K562 (cell line): ENCODE measurements at regions not wholly inside any gene's neighbourhood (a gene's known extent, or its start where the extent isn't known, plus 50 kb on each side); places are given as distances from the start of the nearest gene placed in this dataset.

Source experiments
- ATAC-seq: fragments of 200-7000 bp; cut with Tn5 transposase; 3 replicates; pipeline ENCODE4 v1.9.1; 2020; ENCODE audit warnings: moderate library complexity
- BruUV-seq: library from RNA; stranded (reverse); fragments of 400-500 nt; replicated peaks from 2 replicates; lab custom pipeline; 2021; lab: Mats Ljungman, UMichigan
- CTCF ChIA-PET: fragments of 300-600 bp; formaldehyde crosslinking; extraction: SDS; loops from one replicate; lab custom pipeline; 2021; ENCODE audit warnings: low intra/inter-chr PET ratio; lab: Yijun Ruan, JAX
- POLR2A ChIA-PET: fragments of 300-600, 350-650 bp; sonication (Branson Sonifier 250); formaldehyde crosslinking; extraction: SDS; loops from one replicate; lab custom pipeline; 2021; ENCODE audit warnings: antibody characterized with exemption, inconsistent platforms; lab: Yijun Ruan, JAX
- DNase-seq, 4 experiments: peaks; one replicate each; pipeline versions ENCODE4 v3.0.0 to v3.0.0-alpha.2; 2011 to 2018; ENCODE audit warnings: low spot score in 3 of 4, mixed read lengths in 3 of 4; ENCODE audit errors: extremely low read depth in 1 of 4
- FAIRE-seq: peaks from 2 replicates; lab custom pipeline; 2011; peaks lifted over from hg19 to GRCh38; lab: Jason Lieb, UNC
- H2AFZ ChIP-seq: 2 replicates; pipeline ENCODE4 v1.6.0; 2011; ENCODE audit warnings: low read depth, low read length, control low read depth, inconsistent platforms
- H3K27ac ChIP-seq: fragments of 200-600 bp; 3 replicates; pipeline ENCODE4 v1.8.0; 2011; ENCODE audit warnings: low read depth, mild to moderate bottlenecking, control low read depth, inconsistent platforms, low read length, moderate library complexity, mixed read lengths; ENCODE audit errors: extremely low read depth
- H3K27me3 ChIP-seq, 2 experiments: fragments of 300-600 bp in 1 of 2; 2 replicates in 1 of 2; 3 replicates in 1 of 2; pipeline versions ENCODE4 v1.6.0 to v1.8.0; 2011; ENCODE audit warnings: inconsistent platforms in 2 of 2, low read length in 2 of 2, mild to moderate bottlenecking in 1 of 2, mixed read lengths in 1 of 2, moderate library complexity in 1 of 2; ENCODE audit not compliant: control insufficient read depth in 2 of 2, insufficient read depth in 2 of 2
- H3K36me3 ChIP-seq: fragments of 300-600 bp; 3 replicates; pipeline ENCODE4 v1.8.0; 2011; ENCODE audit warnings: mild to moderate bottlenecking, low read length, inconsistent platforms; ENCODE audit not compliant: control insufficient read depth, insufficient read depth
- H3K4me1 ChIP-seq, 2 experiments: fragments of 200-600 bp in 1 of 2; replicated peaks in 1 of 2; 2 replicates in 1 of 2; 3 replicates in 1 of 2; pipeline versions ENCODE4 v1.5.1 to v1.8.0; 2011; ENCODE audit warnings: inconsistent platforms in 2 of 2, low read length in 2 of 2, mild to moderate bottlenecking in 1 of 2, mixed read lengths in 1 of 2, moderate library complexity in 1 of 2; ENCODE audit not compliant: control insufficient read depth in 2 of 2, insufficient read depth in 2 of 2
- H3K4me2 ChIP-seq: 2 replicates; pipeline ENCODE4 v1.6.1; 2011; ENCODE audit warnings: low read length, control low read depth, inconsistent platforms, mixed read lengths; ENCODE audit not compliant: insufficient read depth
- H3K4me3 ChIP-seq: fragments of 200-600 bp; sonication (generic), shearing (Covaris generic); 2 replicates; pipeline ENCODE4 v1.5.1; 2016; ENCODE audit warnings: control low read depth, inconsistent platforms
- H3K79me2 ChIP-seq: fragments of 200-600 bp; 3 replicates; pipeline ENCODE4 v1.8.0; 2011; ENCODE audit warnings: low read length, inconsistent platforms; ENCODE audit not compliant: control insufficient read depth, insufficient read depth
- H3K9ac ChIP-seq, 2 experiments: 2 replicates each; pipeline versions ENCODE4 v1.6.0 to v1.6.1; 2011; ENCODE audit warnings: low read depth in 2 of 2, low read length in 2 of 2, control low read depth in 1 of 2, inconsistent platforms in 1 of 2, mild to moderate bottlenecking in 1 of 2, mixed read lengths in 1 of 2; ENCODE audit not compliant: insufficient read depth in 1 of 2
- H3K9me1 ChIP-seq: one replicate; pipeline ENCODE4 v1.6.0; 2011; ENCODE audit warnings: inconsistent platforms, mild to moderate bottlenecking, low read length, moderate library complexity; ENCODE audit not compliant: control insufficient read depth, insufficient read depth
- H3K9me3 ChIP-seq: replicated peaks from 2 replicates; pipeline ENCODE4 v1.5.1; 2011; ENCODE audit warnings: low read depth, low read length, inconsistent platforms; ENCODE audit not compliant: control insufficient read depth, insufficient read depth
- H4K20me1 ChIP-seq: replicated peaks from 2 replicates; pipeline ENCODE4 v1.6.1; 2011; ENCODE audit warnings: low read length, inconsistent platforms, mixed read lengths; ENCODE audit not compliant: control insufficient read depth, insufficient read depth
- ARID4B ChIP-seq: sonication (generic); formaldehyde crosslinking; IDR thresholded peaks from 2 replicates; pipeline ENCODE4 v1.8.0; 2022; ENCODE audit warnings: mild to moderate bottlenecking, missing genetic modification reagents
- E2F5 ChIP-seq: sonication (generic); formaldehyde crosslinking; IDR thresholded peaks from 2 replicates; pipeline ENCODE4 v1.8.0; 2022; ENCODE audit warnings: mild to moderate bottlenecking, missing genetic modification reagents
- ETV6 ChIP-seq, 3 experiments: fragments of 150-350 bp in 1 of 3; sonication (generic) in 1 of 3; formaldehyde crosslinking in 1 of 3; IDR thresholded peaks; 2 replicates each; pipeline versions ENCODE4 v1.6.1 to v1.8.0; 2014 to 2022; ENCODE audit warnings: borderline replicate concordance in 2 of 3, low read depth in 2 of 3, antibody characterized with exemption in 1 of 3, low read length in 1 of 3, mild to moderate bottlenecking in 1 of 3, missing genetic modification reagents in 1 of 3
- FOXK1 ChIP-seq: sonication (generic); formaldehyde crosslinking; IDR thresholded peaks from 2 replicates; pipeline ENCODE4 v1.8.0; 2022; ENCODE audit warnings: missing genetic modification reagents, mild to moderate bottlenecking, borderline replicate concordance
- GTF2A2 ChIP-seq: IDR thresholded peaks from 2 replicates; pipeline ENCODE4 v1.6.1; 2016; ENCODE audit warnings: mild to moderate bottlenecking, missing genetic modification characterization, missing compliant biosample characterization
- HMG20A ChIP-seq: fragments of 450-650 bp; formaldehyde crosslinking; conservative IDR thresholded peaks from 2 replicates; pipeline ENCODE4 v1.4.0; 2020; ENCODE audit warnings: mild to moderate bottlenecking, mixed read lengths
- POLR2H ChIP-seq: IDR thresholded peaks from 2 replicates; pipeline ENCODE4 v1.6.1; 2016; ENCODE audit warnings: missing genetic modification characterization, low read depth, mild to moderate bottlenecking, control low read depth, missing compliant biosample characterization, moderate library complexity
- U2AF2 ChIP-seq: fragments of 200-400 bp; formaldehyde crosslinking; optimal IDR thresholded peaks from 2 replicates; pipeline ENCODE3; 2017; ENCODE audit warnings: low read depth, mild to moderate bottlenecking, low read length
- VEZF1 ChIP-seq: fragments of 200-800 bp; sonication (Bioruptor generic); IDR thresholded peaks from 2 replicates; pipeline ENCODE4 v1.6.1; 2017; ENCODE audit warnings: missing genetic modification characterization, missing compliant biosample characterization
- ZFX ChIP-seq: sonication (generic); formaldehyde crosslinking; IDR thresholded peaks from 2 replicates; pipeline ENCODE4 v1.8.0; 2022; ENCODE audit warnings: mild to moderate bottlenecking, missing genetic modification reagents, moderate library complexity
- ZNF551 ChIP-seq: fragments of 250-450 bp; sonication (Bioruptor Pico); IDR thresholded peaks from 2 replicates; pipeline ENCODE4 v1.5.0; 2021; ENCODE audit warnings: mild to moderate bottlenecking, moderate library complexity
- ZNF644 ChIP-seq: fragments of 200-800 bp; sonication (Bioruptor generic); IDR thresholded peaks from 2 replicates; pipeline ENCODE4 v1.6.1; 2016; ENCODE audit warnings: low read depth, missing genetic modification characterization, missing compliant biosample characterization
- ZNF75A ChIP-seq: fragments of 450-650 bp; formaldehyde crosslinking; IDR thresholded peaks from 2 replicates; pipeline ENCODE4 v1.4.0; 2020; ENCODE audit warnings: mild to moderate bottlenecking
- ZNF780A ChIP-seq: fragments of 250-450 bp; sonication (Bioruptor Pico); IDR thresholded peaks from 2 replicates; pipeline ENCODE4 v1.5.0; 2021; ENCODE audit warnings: mild to moderate bottlenecking
- WGBS: fragments of 100-300 bp; shearing (Covaris generic); methylation state at CpG from one replicate; pipeline ENCODE4 v1.1.6; 2016; ENCODE audit warnings: low coverage, mixed read lengths; ENCODE audit not compliant: insufficient coverage; ENCODE audit errors: missing lambda C conversion rate; 5-methylcytosine and 5-hydroxymethylcytosine counted together
- in situ Hi-C: fragments of 300-500 bp; cut with MboI; formaldehyde crosslinking; loops from 4 replicates; pipeline ENCODE4 v1.15.0; 2018; ENCODE audit warnings: inconsistent platforms, mixed read lengths
- intact Hi-C: fragments of 100-400 bp; cut with micrococcal nuclease; formaldehyde crosslinking; loops from 2 replicates; pipeline ENCODE4 v1.14.2; 2022

GRCh38 chr7:68734431-68734830 lies 863.8 kb upstream of the AUTS2 start:
- ChIA-PET POLR2A (no interaction called here), CTCF (no interaction called here)
- H3K36me3 ChIP-seq: no peaks in the 10 kb centered on the region
- H3K4me2 ChIP-seq: no peak overlapping the region
- WGBS: 0% methylated on average over 5 of the region's 5 CpGs
- in situ Hi-C loops: no loop called here
- no peaks in the 10 kb centered on the region for H3K9me1 ChIP-seq
- no peak for DNase-seq
- no peak for ATAC-seq
- H3K9me3 ChIP-seq: no peaks in the 10 kb centered on the region
- no peak overlapping the region for H2AFZ ChIP-seq
- H3K4me1 ChIP-seq: no peaks in the 10 kb centered on the region
- intact Hi-C loops: no loop called here
- no TSS peak for BruUV-seq
- H4K20me1 ChIP-seq: no peaks in the 10 kb centered on the region
- no peaks in the 10 kb centered on the region for H3K79me2 ChIP-seq
- TF ChIP-seq ZNF551 (no peak), U2AF2 (no peak), ETV6 (IDR thresholded peaks at IDR 0.05; ENCODE audit: borderline replicate concordance in 1 of 2, low read depth in 2 of 2, low read length in 1 of 2) (no peak), ETV6 (CRISPR knock-in tag; IDR thresholded peaks at IDR 0.05; ENCODE audit: borderline replicate concordance) (no peak), HMG20A (no peak), ZNF644 (tag) (no peak), ZNF75A (CRISPR knock-in tag) (no peak), POLR2H (no peak), FOXK1 (CRISPR knock-in tag) (no peak), ZFX (CRISPR knock-in tag) (no peak), VEZF1 (no peak), ARID4B (CRISPR knock-in tag) (no peak), ZNF780A (no peak), GTF2A2 (tag) (no peak), E2F5 (CRISPR knock-in tag) (no peak)
- TF ChIP-seq, all 486 proteins: peak for 0
- Histone ChIP-seq H3K27ac (no peak overlapping the region), H3K4me3 (no peak overlapping the region), H3K27me3 (no peaks in the 10 kb centered on the region), H3K9ac (no peak overlapping the region)
- FAIRE-seq: no peak
